ENCODE measurements at regions not wholly inside any gene's neighbourhood (a gene's known extent, or its start where the extent isn't known, plus 50 kb on each side); places are given as distances from the start of the nearest gene placed in this dataset.

DNA sequence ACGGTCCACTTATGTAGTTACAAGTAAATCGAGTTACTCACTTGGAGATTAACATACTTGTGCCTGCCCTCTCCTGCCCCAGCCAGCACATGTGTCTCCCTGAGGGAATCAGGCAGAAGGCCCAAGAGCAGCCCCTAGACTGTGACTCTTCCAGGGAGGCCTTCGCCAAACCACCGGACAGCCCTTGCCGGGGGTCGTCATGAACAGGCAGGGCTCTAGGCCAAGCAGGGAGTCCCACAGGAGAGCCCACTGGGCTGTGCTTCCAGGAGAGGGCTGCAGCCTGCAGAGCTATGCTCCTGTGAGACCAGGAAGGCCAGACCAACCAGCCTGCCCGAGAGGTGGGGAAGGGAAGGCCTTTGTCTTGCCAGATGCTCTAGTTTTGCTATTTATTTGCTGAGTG is 283.3 kb downstream of the FOXO1 start:
- DNase-seq (ENCODE audit: low spot score, unreplicated experiment) = no peak
- Mint-ChIP-seq H3K36me3 (ENCODE audit: insufficient read depth) (no peaks in the 10 kb centered on the region), H3K4me1 (ENCODE audit: low read depth) (no peaks in the 10 kb centered on the region), H3K27ac (no peak overlapping the region), H3K4me3 (ENCODE audit: low read depth) (no peak overlapping the region), H3K9me3 (ENCODE audit: low read depth) (no peaks in the 10 kb centered on the region), H3K27me3 (peaks cover 4% of the 10 kb centered on the region)
- TF ChIP-seq, protein P1, sequence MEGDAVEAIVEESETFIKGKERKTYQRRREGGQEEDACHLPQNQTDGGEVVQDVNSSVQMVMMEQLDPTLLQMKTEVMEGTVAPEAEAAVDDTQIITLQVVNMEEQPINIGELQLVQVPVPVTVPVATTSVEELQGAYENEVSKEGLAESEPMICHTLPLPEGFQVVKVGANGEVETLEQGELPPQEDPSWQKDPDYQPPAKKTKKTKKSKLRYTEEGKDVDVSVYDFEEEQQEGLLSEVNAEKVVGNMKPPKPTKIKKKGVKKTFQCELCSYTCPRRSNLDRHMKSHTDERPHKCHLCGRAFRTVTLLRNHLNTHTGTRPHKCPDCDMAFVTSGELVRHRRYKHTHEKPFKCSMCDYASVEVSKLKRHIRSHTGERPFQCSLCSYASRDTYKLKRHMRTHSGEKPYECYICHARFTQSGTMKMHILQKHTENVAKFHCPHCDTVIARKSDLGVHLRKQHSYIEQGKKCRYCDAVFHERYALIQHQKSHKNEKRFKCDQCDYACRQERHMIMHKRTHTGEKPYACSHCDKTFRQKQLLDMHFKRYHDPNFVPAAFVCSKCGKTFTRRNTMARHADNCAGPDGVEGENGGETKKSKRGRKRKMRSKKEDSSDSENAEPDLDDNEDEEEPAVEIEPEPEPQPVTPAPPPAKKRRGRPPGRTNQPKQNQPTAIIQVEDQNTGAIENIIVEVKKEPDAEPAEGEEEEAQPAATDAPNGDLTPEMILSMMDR (IDR thresholded peaks at IDR 0.05; ENCODE audit: unreplicated experiment) = no peak

GRCh38 chr13:40383885-40384284 is 282.6 kb downstream of the FOXO1 start:
- H3K27ac Mint-ChIP-seq = no peak overlapping the region
- peaks cover 4% of the 10 kb centered on the region for H3K27me3 Mint-ChIP-seq
- DNase-seq (ENCODE audit: low spot score, unreplicated experiment) = no peak
- H3K9me3 Mint-ChIP-seq (ENCODE audit: low read depth) = no peaks in the 10 kb centered on the region
- no peaks in the 10 kb centered on the region for H3K4me1 Mint-ChIP-seq (ENCODE audit: low read depth)
- H3K36me3 Mint-ChIP-seq (ENCODE audit: insufficient read depth) = no peaks in the 10 kb centered on the region
- no peak overlapping the region for H3K4me3 Mint-ChIP-seq (ENCODE audit: low read depth)
- TF ChIP-seq, protein P1 (IDR thresholded peaks at IDR 0.05; ENCODE audit: unreplicated experiment) = no peak

DNA sequence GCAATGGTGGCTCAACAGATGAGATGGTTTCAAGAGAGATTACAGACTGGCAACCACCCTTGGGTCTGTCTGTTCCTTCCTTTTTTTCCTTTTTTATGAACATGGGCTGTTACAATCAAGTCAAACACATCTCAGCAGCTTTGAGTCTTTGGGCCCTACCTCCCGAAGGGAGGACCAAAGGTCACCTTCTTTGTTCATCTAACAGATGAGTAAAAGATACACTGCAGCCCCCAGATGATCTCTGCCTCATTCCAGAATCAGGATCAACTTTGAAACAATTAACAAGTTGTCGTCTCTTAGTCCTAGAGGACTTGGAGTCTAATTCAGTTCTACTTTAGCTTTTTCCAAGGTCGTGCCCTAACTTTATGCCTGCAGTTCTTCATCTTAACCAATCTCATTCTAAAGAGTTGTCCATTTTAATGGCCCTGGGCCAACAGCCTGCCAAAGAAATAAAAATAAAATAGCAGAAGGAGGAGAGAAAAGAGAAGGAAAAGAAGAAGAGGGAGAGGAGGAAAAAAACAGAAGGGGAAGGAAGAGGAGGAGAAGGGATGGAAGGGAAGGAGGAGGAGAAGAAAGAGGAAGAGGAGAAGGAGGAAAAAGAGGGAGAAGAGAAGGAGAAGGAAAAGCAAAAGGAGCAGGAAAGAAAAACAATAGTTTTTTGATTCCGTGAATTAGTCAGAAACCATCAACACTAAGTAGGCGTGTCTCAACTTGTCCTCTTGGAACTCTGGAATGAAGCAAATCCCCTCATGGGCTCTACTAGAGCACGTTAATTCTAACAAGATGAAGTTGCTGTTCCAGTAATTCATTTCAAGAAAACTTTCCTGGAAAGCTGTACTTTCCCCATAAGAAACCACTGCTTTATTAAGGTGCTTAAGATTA is 281.2 kb downstream of the FOXO1 start:
- TF ChIP-seq, protein P1 (IDR thresholded peaks at IDR 0.05; ENCODE audit: unreplicated experiment) = no peak
- no peaks in the 10 kb centered on the region for H3K9me3 Mint-ChIP-seq (ENCODE audit: low read depth)
- no peaks in the 10 kb centered on the region for H3K4me1 Mint-ChIP-seq (ENCODE audit: low read depth)
- no peak for DNase-seq (ENCODE audit: low spot score, unreplicated experiment)
- H3K36me3 Mint-ChIP-seq (ENCODE audit: insufficient read depth) = no peaks in the 10 kb centered on the region
- H3K4me3 Mint-ChIP-seq (ENCODE audit: low read depth) = no peak overlapping the region
- no peak overlapping the region for H3K27ac Mint-ChIP-seq
- peaks cover 7% of the 10 kb centered on the region for H3K27me3 Mint-ChIP-seq

GRCh38 chr13:40385858-40386180 is 280.6 kb downstream of the FOXO1 start:
- TF ChIP-seq, protein P1 (IDR thresholded peaks at IDR 0.05; ENCODE audit: unreplicated experiment) = no peak
- H3K9me3 Mint-ChIP-seq (ENCODE audit: low read depth) = no peaks in the 10 kb centered on the region
- H3K4me1 Mint-ChIP-seq (ENCODE audit: low read depth) = no peaks in the 10 kb centered on the region
- peaks cover 10% of the 10 kb centered on the region for H3K27me3 Mint-ChIP-seq
- no peak overlapping the region for H3K27ac Mint-ChIP-seq
- DNase-seq (ENCODE audit: low spot score, unreplicated experiment) = no peak
- no peak overlapping the region for H3K4me3 Mint-ChIP-seq (ENCODE audit: low read depth)
- H3K36me3 Mint-ChIP-seq (ENCODE audit: insufficient read depth) = no peaks in the 10 kb centered on the region

DNA sequence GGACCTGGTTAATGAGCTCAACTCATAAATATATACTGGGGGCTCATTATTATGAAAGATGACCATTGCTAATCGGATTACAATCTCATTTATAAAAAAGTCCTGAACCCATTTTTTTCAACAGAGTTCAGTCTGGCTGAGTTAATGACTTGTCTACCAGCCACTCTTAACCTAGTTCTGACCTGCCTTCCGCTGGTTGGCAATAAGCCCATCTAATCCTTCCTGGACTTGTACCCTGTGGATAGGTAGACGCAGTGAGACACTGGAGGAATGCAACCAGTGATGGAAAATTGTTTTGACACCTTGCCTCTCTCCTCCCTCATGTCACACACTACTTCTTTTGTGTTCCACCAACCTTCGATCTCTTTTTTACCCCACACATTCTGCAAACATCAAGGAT is 279.9 kb downstream of the FOXO1 start:
- Mint-ChIP-seq H3K27me3 (peaks cover 10% of the 10 kb centered on the region), H3K4me3 (ENCODE audit: low read depth) (no peak overlapping the region), H3K27ac (no peak overlapping the region), H3K36me3 (ENCODE audit: insufficient read depth) (no peaks in the 10 kb centered on the region), H3K9me3 (ENCODE audit: low read depth) (no peaks in the 10 kb centered on the region), H3K4me1 (ENCODE audit: low read depth) (no peaks in the 10 kb centered on the region)
- TF ChIP-seq, protein P1 (IDR thresholded peaks at IDR 0.05; ENCODE audit: unreplicated experiment) = no peak
- no peak for DNase-seq (ENCODE audit: low spot score, unreplicated experiment)
